T-helper 2 cell treated with Interferon-gamma antibody and Interleukin-4, amounts not matched to agents 5 μg/mL and 100 μg/mL, for 36 hours (primary cell): ENCODE measurements at regions not wholly inside any gene's neighbourhood (a gene's known extent, or its start where the extent isn't known, plus 50 kb on each side); places are given as distances from the start of the nearest gene placed in this dataset.
"Not testable (repeated sequence)": the region's sequence is repeated elsewhere in the genome, so short reads cannot be mapped to it uniquely, and the experiment has no call there.

Experiments
- DNase-seq: peaks from one replicate; pipeline ENCODE4 v3.0.0; 2021; ENCODE audit warnings: low spot score
- H3K27ac Mint-ChIP-seq: one replicate; pipeline ENCODE4 v1.8.0; 2021; ENCODE audit warnings: mild to moderate bottlenecking, mixed read lengths
- H3K27me3 Mint-ChIP-seq: one replicate; pipeline ENCODE4 v1.8.0; 2021; ENCODE audit warnings: low read depth, mixed read lengths
- H3K36me3 Mint-ChIP-seq: one replicate; pipeline ENCODE4 v1.8.0; 2021; ENCODE audit warnings: low read depth, mixed read lengths
- H3K4me1 Mint-ChIP-seq: one replicate; pipeline ENCODE4 v1.8.0; 2021; ENCODE audit warnings: low read depth, mixed read lengths
- H3K4me3 Mint-ChIP-seq: one replicate; pipeline ENCODE4 v1.8.0; 2022; ENCODE audit warnings: mild to moderate bottlenecking, moderate library complexity, mixed read lengths
- H3K9me3 Mint-ChIP-seq: one replicate; pipeline ENCODE4 v1.8.0; 2021; ENCODE audit warnings: mixed read lengths

DNA sequence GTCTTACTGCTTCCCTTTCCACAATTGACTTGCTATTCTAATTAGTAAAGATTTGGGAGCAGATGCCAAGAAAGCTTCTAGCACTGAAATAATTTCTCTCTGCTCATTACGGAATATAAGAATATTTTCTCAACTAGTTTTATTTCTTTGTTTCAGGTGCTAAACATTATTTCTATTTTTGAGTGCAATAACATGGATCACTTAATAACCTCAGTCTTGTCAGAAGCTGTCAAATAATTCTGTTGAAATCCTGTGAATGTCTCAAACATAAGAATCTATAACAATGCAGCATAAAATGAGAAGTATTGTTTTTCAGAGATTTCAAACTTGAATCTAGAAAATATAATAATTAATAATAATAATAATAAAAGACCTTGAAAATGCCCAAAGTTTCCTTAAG, 1221.0 kb downstream of the DSC3 start:
- Mint-ChIP-seq H3K27me3 (no peaks in the 10 kb centered on the region), H3K27ac (no peak overlapping the region), H3K4me3 (no peak overlapping the region), H3K9me3 (peaks cover 64% of the 10 kb centered on the region), H3K36me3 (no peaks in the 10 kb centered on the region), H3K4me1 (no peaks in the 10 kb centered on the region)
- DNase-seq, result no peak

DNA sequence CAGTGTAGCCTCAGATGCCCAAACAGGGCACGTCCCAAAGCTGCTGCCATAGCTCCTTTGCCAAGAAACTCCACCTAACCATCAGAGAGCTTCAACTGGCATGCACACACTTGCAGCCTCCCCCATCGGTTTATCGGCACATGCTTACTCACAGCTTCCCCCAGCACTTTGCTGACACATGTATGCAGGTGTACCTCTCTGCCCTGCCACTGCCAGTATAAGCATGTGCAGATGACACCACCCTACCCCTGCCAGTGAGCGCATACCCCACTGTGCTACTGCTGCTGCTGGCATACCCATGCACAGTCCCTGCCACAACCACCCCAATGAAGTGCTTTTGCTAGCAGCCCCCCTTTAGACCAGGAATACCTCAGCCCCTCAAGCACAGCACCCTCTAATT, 1231.0 kb downstream of the DSC3 start:
- Mint-ChIP-seq H3K27me3 (no peaks in the 10 kb centered on the region), H3K4me3 (no peak overlapping the region), H3K9me3 (peaks cover 65% of the 10 kb centered on the region), H3K4me1 (no peaks in the 10 kb centered on the region), H3K36me3 (no peaks in the 10 kb centered on the region), H3K27ac (no peak overlapping the region)
- DNase-seq, result no peak

DNA sequence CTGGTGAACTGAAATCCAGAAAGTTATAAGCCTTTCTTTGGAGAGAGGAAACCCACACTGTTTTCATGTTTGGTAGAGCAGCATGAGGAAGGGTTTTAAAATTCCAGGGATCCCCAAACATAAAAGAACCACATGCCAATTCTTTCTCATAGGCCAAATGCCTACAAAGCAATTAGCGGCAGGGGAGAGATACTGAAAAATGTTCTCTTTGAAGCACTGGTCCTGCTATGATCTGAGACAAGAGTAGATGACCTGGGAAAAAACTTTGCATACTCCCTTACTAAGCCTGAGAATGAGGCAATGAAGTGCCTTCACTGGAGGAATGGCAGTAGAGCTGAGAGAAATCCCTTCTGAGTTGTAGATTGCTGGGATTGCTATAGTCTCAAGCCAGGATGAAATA, 1261.7 kb downstream of the DSC3 start:
- Mint-ChIP-seq H3K36me3 (no peaks in the 10 kb centered on the region), H3K27me3 (no peaks in the 10 kb centered on the region), H3K9me3 (peaks cover 18% of the 10 kb centered on the region), H3K4me3 (no peak overlapping the region), H3K27ac (no peak overlapping the region), H3K4me1 (no peaks in the 10 kb centered on the region)
- DNase-seq, result no peak

DNA sequence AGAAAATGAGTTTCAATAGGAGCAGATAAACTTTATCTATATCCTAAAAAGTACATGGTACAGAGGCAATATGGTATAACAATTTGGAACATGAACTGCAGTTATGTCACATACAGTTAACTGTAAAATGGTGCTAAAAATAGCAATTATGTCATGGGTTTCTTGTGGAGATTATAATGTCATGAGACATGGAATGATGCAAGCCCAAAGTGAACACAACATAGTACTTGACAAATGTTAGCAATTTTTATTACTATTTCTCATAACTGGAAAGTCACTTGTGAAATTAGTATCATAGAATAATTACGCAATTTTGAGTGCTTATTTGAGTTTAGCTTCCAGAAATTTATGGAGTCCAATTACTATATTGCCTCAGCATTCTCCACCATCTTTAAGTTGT, 1263.4 kb downstream of the DSC3 start:
- Mint-ChIP-seq H3K27me3 (no peaks in the 10 kb centered on the region), H3K36me3 (no peaks in the 10 kb centered on the region), H3K9me3 (peaks cover 20% of the 10 kb centered on the region), H3K4me3 (no peak overlapping the region), H3K27ac (no peak overlapping the region), H3K4me1 (no peaks in the 10 kb centered on the region)
- DNase-seq, result no peak

DNA sequence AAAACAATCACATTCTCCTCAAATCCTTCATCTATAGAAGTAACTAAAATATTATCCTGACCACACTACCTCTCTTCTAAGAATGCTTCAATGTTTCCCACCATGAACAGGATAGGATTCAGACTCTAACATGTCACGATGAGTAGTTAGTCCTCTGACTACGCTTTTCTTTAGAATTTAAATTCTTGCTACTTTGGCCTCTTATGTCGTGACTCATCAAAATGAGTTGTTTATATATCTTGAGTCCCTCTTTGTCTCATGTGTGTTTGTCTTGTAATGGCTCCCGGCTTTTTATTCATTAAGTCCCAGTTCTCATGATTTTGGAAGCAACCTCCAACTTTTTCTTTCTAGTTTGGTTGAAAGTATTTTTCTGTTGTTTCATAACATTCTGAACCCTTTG, 1289.2 kb downstream of the DSC3 start:
- no peak for DNase-seq
- Mint-ChIP-seq H3K36me3 (no peaks in the 10 kb centered on the region), H3K9me3 (peaks cover 38% of the 10 kb centered on the region), H3K4me1 (no peaks in the 10 kb centered on the region), H3K27ac (no peak overlapping the region), H3K27me3 (no peaks in the 10 kb centered on the region), H3K4me3 (no peak overlapping the region)

DNA sequence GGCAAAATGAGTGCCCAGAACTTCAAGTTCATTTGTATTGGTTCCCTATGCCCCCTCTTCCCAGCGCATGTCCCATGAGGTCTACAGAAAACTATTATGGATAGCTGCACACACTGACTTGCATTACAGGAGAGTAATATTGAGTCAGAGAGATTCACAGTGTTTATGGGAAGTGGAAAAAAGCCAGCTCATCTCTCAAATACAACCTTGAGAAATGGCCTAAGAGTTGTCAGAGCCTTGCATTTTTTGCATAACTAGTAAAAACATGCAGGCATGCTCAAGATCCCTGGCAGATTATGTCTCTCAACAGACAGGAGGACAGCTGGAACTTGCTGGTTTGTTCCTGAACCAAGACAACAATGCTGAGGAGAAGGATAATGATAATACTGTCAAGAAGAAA, 1292.8 kb downstream of the DSC3 start:
- Mint-ChIP-seq H3K4me3 (no peak overlapping the region), H3K9me3 (peaks cover 50% of the 10 kb centered on the region), H3K27ac (no peak overlapping the region), H3K4me1 (no peaks in the 10 kb centered on the region), H3K27me3 (no peaks in the 10 kb centered on the region), H3K36me3 (no peaks in the 10 kb centered on the region)
- no peak for DNase-seq

DNA sequence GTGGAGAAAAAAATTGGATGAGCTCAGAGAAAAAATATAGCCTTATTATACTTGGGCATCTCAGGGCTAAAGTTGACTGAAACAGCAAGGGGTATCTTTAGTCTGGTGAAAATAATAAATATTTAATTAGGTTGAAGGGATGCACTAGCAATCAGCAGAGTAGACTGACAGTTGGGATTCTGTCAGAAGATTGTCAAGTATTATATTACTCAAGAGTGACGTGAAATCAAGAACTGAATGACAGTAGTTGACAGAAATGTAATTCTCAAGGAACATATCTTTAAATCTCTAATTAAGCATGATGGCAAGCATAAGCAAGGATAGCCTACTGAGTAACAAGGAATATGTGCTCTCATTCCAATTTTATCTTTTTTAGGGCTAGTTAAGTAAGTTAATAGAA, 1301.1 kb downstream of the DSC3 start:
- DNase-seq, result no peak
- Mint-ChIP-seq H3K36me3 (no peaks in the 10 kb centered on the region), H3K27ac (no peak overlapping the region), H3K9me3 (peaks cover 43% of the 10 kb centered on the region), H3K4me1 (no peaks in the 10 kb centered on the region), H3K4me3 (no peak overlapping the region), H3K27me3 (no peaks in the 10 kb centered on the region)

DNA sequence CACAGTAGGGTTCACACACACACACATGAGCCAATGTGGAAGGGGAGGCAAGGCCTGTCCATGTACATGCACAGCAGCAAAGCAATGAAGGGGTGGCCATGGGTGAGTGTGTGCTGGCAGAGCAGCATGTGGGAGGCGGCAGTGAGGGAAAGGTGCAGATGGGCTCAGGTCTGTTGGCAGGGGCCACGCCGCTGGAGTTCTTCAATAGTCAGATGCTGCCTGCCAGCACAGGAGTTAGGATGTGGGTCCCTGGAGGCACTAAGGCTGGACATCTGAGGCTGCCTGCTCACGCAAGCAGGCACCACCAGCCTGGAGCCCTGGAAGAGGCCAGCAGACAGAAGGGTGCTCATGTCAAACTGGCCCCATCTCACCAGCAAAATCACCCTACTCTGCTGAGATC, 1304.9 kb downstream of the DSC3 start:
- H3K9me3 Mint-ChIP-seq, result peaks cover 43% of the 10 kb centered on the region
- H3K27me3 Mint-ChIP-seq, result no peaks in the 10 kb centered on the region
- H3K4me1 Mint-ChIP-seq, result no peaks in the 10 kb centered on the region
- no peak overlapping the region for H3K4me3 Mint-ChIP-seq
- H3K27ac Mint-ChIP-seq, result no peak overlapping the region
- H3K36me3 Mint-ChIP-seq, result no peaks in the 10 kb centered on the region
- no peak for DNase-seq

DNA sequence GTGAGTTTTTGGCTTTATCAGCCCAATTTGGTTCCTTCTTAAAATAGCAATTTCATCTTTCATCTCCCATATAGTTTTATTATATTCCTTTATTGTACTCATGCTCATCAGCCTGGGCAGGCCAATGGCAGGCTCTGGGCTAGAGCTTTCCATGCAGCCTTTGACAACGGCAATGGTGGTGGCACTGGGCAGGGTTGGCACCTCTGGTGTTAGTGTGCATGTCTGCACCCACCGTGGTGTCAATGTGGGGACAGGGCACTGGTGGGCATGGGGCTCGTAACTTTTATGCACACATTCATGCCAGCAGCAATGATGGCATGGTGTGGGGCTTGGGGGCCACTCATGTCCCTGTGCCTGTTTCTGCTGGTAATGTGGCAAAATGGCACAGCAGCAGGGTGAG, 1305.4 kb downstream of the DSC3 start:
- H3K4me3 Mint-ChIP-seq, result no peak overlapping the region
- no peak overlapping the region for H3K27ac Mint-ChIP-seq
- no peaks in the 10 kb centered on the region for H3K4me1 Mint-ChIP-seq
- no peak for DNase-seq
- no peaks in the 10 kb centered on the region for H3K27me3 Mint-ChIP-seq
- H3K36me3 Mint-ChIP-seq, result no peaks in the 10 kb centered on the region
- H3K9me3 Mint-ChIP-seq, result peaks cover 42% of the 10 kb centered on the region

DNA sequence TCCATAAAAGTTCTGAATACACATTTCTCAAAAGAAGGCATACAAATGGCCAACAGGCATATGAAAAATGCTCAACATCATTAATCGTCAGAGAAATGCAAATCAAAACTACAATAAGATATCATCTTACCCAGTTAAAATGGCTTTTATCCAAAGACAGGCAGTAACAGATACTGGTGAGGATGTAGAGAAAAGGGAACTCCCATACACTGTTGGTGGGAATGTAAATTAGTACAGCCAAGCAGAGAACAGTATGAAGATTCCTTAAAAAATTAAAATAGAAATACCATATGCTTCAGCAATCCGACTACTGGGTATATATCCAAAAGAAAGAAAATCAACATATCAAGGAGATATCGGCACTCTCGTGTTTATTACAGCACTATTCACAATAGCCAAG, 1312.5 kb downstream of the DSC3 start:
- Mint-ChIP-seq H3K4me1 (no peaks in the 10 kb centered on the region), H3K36me3 (peaks cover under 1% of the 10 kb centered on the region), H3K4me3 (no peak overlapping the region), H3K27ac (no peak overlapping the region), H3K9me3 (peaks cover 52% of the 10 kb centered on the region), H3K27me3 (no peaks in the 10 kb centered on the region)
- DNase-seq, result no peak

DNA sequence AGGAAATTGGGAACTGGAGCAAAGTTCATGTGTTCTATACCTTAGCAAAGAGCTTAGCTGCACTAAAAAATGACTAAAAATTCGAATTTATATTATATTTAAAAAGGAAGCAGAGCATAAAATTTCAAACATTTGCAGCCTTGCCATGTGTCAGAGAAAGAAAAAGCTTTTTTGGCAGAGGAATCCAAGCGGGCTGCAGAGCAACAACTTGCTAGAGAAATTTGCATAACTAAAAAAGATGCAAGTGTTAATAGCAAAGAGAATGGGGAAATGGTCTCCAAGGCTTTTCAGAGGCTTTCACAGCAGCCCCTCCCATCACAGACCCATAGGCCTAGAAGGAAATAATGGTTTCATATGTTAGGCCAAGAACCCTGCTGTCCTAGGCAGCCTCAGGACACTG, 1315.9 kb downstream of the DSC3 start:
- Mint-ChIP-seq H3K27me3 (no peaks in the 10 kb centered on the region), H3K4me1 (no peaks in the 10 kb centered on the region), H3K4me3 (no peak overlapping the region), H3K27ac (no peak overlapping the region), H3K36me3 (peaks cover 1% of the 10 kb centered on the region), H3K9me3 (peaks cover 57% of the 10 kb centered on the region)
- no peak for DNase-seq

DNA sequence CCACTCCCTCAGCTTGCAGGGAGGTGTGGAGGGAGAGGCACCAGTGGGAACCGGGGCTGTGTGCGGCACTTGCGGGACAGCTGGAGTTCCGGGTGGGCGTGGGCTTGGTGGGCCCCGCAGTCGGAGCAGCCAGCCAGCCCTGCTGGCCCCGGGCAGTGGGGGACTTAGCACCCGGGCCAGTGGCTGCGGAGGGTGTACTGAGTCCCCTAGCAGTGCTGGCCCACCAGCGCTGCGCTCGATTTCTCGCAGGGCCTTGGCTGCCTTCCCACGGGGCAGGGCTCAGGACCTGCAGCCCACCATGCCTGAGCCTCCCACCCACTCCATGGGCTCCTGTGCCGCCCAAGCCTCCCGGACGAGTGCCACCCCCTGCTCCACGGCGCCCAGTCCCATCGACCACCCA, 1319.1 kb downstream of the DSC3 start:
- not testable (repeated sequence) for DNase-seq, H3K27me3 Mint-ChIP-seq, H3K36me3 Mint-ChIP-seq, H3K4me1 Mint-ChIP-seq, H3K4me3 Mint-ChIP-seq, H3K27ac Mint-ChIP-seq
- peaks cover 48% of the 10 kb centered on the region for H3K9me3 Mint-ChIP-seq

DNA sequence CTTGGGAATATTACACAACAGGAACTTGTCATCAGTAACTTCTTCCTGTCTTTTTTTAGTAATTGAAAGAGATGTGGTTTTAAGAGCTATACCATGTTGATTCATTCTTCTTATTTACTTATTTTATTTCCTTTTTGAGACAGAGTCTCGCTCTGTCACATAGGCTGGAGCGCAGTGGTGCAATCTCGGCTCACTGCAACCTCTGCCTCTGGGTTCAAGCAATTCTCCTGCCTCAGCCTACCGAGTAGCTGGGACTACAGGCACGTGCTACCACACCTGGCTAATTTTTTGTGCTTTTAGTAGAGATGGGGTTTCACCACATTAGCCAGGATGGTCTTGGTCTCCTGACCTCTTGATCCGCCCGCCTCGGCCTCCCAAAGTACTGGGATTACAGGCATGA, 1326.6 kb downstream of the DSC3 start:
- H3K4me3 Mint-ChIP-seq, H3K27me3 Mint-ChIP-seq, H3K36me3 Mint-ChIP-seq, H3K27ac Mint-ChIP-seq, DNase-seq, H3K4me1 Mint-ChIP-seq: not testable (repeated sequence)
- peaks cover 39% of the 10 kb centered on the region for H3K9me3 Mint-ChIP-seq

DNA sequence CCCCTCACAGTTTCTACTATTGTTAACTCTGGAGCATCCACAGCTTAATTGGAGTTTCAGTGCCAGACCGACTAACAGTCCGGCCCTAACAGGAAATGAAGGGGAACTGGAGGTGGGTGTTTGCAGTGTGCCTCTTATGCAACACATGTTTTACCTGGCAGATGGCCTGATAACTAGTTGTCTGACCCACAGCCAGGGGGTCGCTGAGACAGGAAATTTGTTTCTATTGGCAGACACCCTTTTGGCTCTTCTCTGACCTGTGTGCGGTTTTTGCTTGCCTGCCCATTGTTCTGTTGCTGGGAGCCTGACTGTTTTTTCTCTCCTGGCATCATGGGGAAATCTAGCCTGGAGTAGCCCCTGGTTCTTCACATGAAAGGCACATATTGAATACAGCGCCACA, 1329.8 kb downstream of the DSC3 start:
- Mint-ChIP-seq H3K4me1 (no peaks in the 10 kb centered on the region), H3K9me3 (peaks cover 43% of the 10 kb centered on the region), H3K36me3 (no peaks in the 10 kb centered on the region), H3K27me3 (no peaks in the 10 kb centered on the region), H3K27ac (no peak overlapping the region), H3K4me3 (no peak overlapping the region)
- DNase-seq, result no peak

DNA sequence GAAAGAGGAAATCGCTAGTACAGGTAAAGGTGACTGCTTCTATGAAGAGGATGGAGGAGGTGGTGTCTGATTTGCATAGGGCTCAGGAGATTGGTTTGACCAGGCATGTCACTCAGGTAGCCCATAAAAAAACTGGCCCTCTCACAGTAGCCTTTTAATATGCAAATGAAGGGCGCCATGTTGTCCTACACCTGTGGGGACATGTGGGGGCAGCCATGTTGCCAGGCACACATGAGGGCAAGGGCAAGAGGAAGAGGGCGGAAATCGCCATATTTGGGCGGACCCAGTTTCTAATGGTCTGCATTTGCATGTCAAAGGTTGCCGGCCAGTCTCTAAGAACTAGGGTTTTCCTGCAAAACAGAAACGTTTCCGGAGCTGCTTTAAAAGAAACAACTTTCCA, 1330.6 kb downstream of the DSC3 start:
- Mint-ChIP-seq H3K27ac (no peak overlapping the region), H3K4me1 (no peaks in the 10 kb centered on the region), H3K27me3 (no peaks in the 10 kb centered on the region), H3K4me3 (no peak overlapping the region), H3K9me3 (peaks cover 50% of the 10 kb centered on the region), H3K36me3 (no peaks in the 10 kb centered on the region)
- no peak for DNase-seq

DNA sequence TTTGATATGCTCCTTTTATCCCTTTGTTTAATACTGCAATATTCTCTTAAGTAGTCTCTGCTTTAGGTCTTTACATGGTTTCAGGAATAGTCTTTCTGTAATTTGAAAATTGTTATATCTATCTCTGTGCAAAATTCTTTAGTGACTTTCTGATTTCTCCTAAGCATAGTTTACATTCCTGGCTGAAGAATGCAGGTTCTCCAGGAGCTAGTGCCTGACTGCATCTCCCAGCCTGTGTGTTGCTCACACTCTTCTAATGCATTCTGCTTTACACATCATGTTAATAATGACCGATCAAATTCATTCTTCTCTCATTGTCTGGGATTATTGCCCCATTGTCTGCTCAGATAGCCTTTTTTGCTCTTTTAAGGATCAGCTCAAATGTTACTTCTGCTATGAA, 1349.2 kb downstream of the DSC3 start:
- H3K4me1 Mint-ChIP-seq, result no peaks in the 10 kb centered on the region
- H3K9me3 Mint-ChIP-seq, result peaks cover 38% of the 10 kb centered on the region
- no peak overlapping the region for H3K4me3 Mint-ChIP-seq
- no peaks in the 10 kb centered on the region for H3K36me3 Mint-ChIP-seq
- no peaks in the 10 kb centered on the region for H3K27me3 Mint-ChIP-seq
- H3K27ac Mint-ChIP-seq, result no peak overlapping the region
- DNase-seq, result no peak
